Calu3 (cell line): ENCODE measurements at regions not wholly inside any gene's neighbourhood (a gene's known extent, or its start where the extent isn't known, plus 50 kb on each side); places are given as distances from the start of the nearest gene placed in this dataset.

Experiments used
- BruUV-seq: library from RNA; stranded (reverse); fragments of 400-500 nt; replicated peaks from 2 replicates; lab custom pipeline; 2021; lab: Mats Ljungman, UMichigan
- CTCF ChIA-PET: fragments of 300-600 bp; sonication (Branson Sonifier 250); formaldehyde crosslinking; loops from one replicate; lab custom pipeline; 2022; ENCODE audit warnings: antibody characterized with exemption; lab: Charles Lee
- DNase-seq: peaks from one replicate; pipeline ENCODE4 v3.0.0; 2022
- H3K27ac Mint-ChIP-seq: one replicate; pipeline ENCODE4 v1.8.0; 2022; ENCODE audit warnings: mixed read lengths; ENCODE audit not compliant: unreplicated experiment
- H3K27me3 Mint-ChIP-seq: one replicate; pipeline ENCODE4 v1.8.0; 2022; ENCODE audit warnings: mixed read lengths; ENCODE audit not compliant: unreplicated experiment
- H3K36me3 Mint-ChIP-seq: one replicate; pipeline ENCODE4 v1.8.0; 2022; ENCODE audit warnings: mild to moderate bottlenecking, moderate library complexity, mixed read lengths; ENCODE audit not compliant: insufficient read depth, unreplicated experiment
- H3K4me1 Mint-ChIP-seq: one replicate; pipeline ENCODE4 v1.8.0; 2022; ENCODE audit warnings: mild to moderate bottlenecking, low read depth, mixed read lengths; ENCODE audit not compliant: unreplicated experiment
- H3K4me3 Mint-ChIP-seq: one replicate; pipeline ENCODE4 v1.8.0; 2022; ENCODE audit warnings: mild to moderate bottlenecking, low read depth, moderate library complexity, mixed read lengths; ENCODE audit not compliant: unreplicated experiment
- H3K9me3 Mint-ChIP-seq: one replicate; pipeline ENCODE4 v1.8.0; 2022; ENCODE audit warnings: low read depth, mixed read lengths; ENCODE audit not compliant: unreplicated experiment
- CTCF ChIP-seq: fragments of 200-600 bp; IDR thresholded peaks from one replicate; pipeline ENCODE4 v1.8.0; 2022; ENCODE audit warnings: antibody characterized with exemption; ENCODE audit not compliant: unreplicated experiment
- intact Hi-C: fragments of 100-400 bp; cut with micrococcal nuclease; formaldehyde crosslinking; loops from one replicate; pipeline ENCODE4 v1.10.0; 2022; ENCODE audit not compliant: unreplicated experiment

- Mint-ChIP-seq H3K4me3 (no peak overlapping the region), H3K9me3 (no peaks in the 10 kb centered on the region), H3K36me3 (no peaks in the 10 kb centered on the region), H3K4me1 (peaks cover 8% of the 10 kb centered on the region), H3K27me3 (no peaks in the 10 kb centered on the region), H3K27ac (no peak overlapping the region)
- no peak for TF ChIP-seq CTCF
- intact Hi-C loops: no loop called here
- no peak for DNase-seq
- BruUV-seq: no TSS peak
- CTCF ChIA-PET: no interaction called here
These were observed 90.1 kb downstream of the SREK1 start for GRCh38 chr5:66234241-66234640.

GRCh38 chr5:66238435-66238834 lies 94.3 kb downstream of the SREK1 start:
- no TSS peak for BruUV-seq
- intact Hi-C loops: no loop called here
- no peak overlapping the region for H3K27ac Mint-ChIP-seq
- H3K36me3 Mint-ChIP-seq: no peaks in the 10 kb centered on the region
- H3K27me3 Mint-ChIP-seq: peaks cover 9% of the 10 kb centered on the region
- no peaks in the 10 kb centered on the region for H3K9me3 Mint-ChIP-seq
- no peaks in the 10 kb centered on the region for H3K4me1 Mint-ChIP-seq
- DNase-seq: no peak
- no peak overlapping the region for H3K4me3 Mint-ChIP-seq
- CTCF ChIA-PET: no interaction called here
- no peak for TF ChIP-seq CTCF

GRCh38 chr5:66239034-66239433 lies 94.9 kb downstream of the SREK1 start:
- Mint-ChIP-seq H3K4me1 (no peaks in the 10 kb centered on the region), H3K36me3 (no peaks in the 10 kb centered on the region), H3K4me3 (no peak overlapping the region), H3K27ac (no peak overlapping the region), H3K9me3 (no peaks in the 10 kb centered on the region), H3K27me3 (peaks cover 9% of the 10 kb centered on the region)
- intact Hi-C loops: no loop called here
- no peak for TF ChIP-seq CTCF
- CTCF ChIA-PET: no interaction called here
- no TSS peak for BruUV-seq
- no peak for DNase-seq

GRCh38 chr5:66241136-66241825 lies 97.2 kb downstream of the SREK1 start:
- Mint-ChIP-seq H3K4me3 (no peak overlapping the region), H3K27ac (no peak overlapping the region), H3K36me3 (no peaks in the 10 kb centered on the region), H3K9me3 (no peaks in the 10 kb centered on the region), H3K27me3 (peaks cover 9% of the 10 kb centered on the region), H3K4me1 (no peaks in the 10 kb centered on the region)
- CTCF ChIA-PET: no interaction called here
- intact Hi-C loops: no loop called here
- DNase-seq: no peak
- no peak for TF ChIP-seq CTCF
- BruUV-seq: no TSS peak
